ENCODE measurements at regions not wholly inside any gene's neighbourhood (a gene's known extent, or its start where the extent isn't known, plus 50 kb on each side); places are given as distances from the start of the nearest gene placed in this dataset.

DNA sequence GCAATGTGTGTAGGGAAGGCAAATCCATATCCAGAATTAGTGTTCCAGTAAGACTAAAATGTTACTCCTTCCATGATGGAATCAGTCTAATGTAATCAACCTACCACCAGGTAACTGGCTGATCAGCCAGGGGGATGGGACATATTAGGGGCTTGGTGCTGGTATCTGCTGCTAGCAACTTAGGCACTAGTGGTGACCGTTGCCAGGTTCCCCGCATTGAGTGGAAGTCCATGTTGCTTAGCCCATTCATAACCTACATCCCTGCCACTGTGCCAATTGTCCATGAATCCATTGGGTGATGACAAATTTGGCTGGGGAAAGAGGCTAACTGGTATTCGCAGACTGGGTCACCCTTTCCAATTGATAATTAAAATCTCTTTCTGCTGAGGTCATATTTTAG lies 212.2 kb upstream of the ROBO1 start:
- TF ChIP-seq, protein P1, sequence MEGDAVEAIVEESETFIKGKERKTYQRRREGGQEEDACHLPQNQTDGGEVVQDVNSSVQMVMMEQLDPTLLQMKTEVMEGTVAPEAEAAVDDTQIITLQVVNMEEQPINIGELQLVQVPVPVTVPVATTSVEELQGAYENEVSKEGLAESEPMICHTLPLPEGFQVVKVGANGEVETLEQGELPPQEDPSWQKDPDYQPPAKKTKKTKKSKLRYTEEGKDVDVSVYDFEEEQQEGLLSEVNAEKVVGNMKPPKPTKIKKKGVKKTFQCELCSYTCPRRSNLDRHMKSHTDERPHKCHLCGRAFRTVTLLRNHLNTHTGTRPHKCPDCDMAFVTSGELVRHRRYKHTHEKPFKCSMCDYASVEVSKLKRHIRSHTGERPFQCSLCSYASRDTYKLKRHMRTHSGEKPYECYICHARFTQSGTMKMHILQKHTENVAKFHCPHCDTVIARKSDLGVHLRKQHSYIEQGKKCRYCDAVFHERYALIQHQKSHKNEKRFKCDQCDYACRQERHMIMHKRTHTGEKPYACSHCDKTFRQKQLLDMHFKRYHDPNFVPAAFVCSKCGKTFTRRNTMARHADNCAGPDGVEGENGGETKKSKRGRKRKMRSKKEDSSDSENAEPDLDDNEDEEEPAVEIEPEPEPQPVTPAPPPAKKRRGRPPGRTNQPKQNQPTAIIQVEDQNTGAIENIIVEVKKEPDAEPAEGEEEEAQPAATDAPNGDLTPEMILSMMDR (conservative IDR thresholded peaks at IDR 0.05) = no peak
- TF ChIP-seq ZFX (IDR thresholded peaks at IDR 0.05) = no peak
